Sigmoid colon (tissue), 4 donors: ENCODE measurements at regions not wholly inside any gene's neighbourhood (a gene's known extent, or its start where the extent isn't known, plus 50 kb on each side); places are given as distances from the start of the nearest gene placed in this dataset.

Experiments
- CTCF ChIP-seq, 4 experiments: fragments of 450-650 bp in 3 of 4; fragments of 200-600 bp in 1 of 4; IDR thresholded peaks; one replicate each; pipeline ENCODE4 v1.5.1; 2016 to 2019; ENCODE audit warnings: antibody characterized with exemption in 4 of 4, mild to moderate bottlenecking in 3 of 4, moderate library complexity in 2 of 4
- EP300 ChIP-seq, 4 donors: sonication (generic); formaldehyde crosslinking; IDR thresholded peaks; one replicate each; pipeline ENCODE4 v1.6.1; 2017; ENCODE audit warnings: antibody characterized with exemption in 4 of 4
- POLR2AphosphoS5 ChIP-seq, 4 donors: sonication (generic); formaldehyde crosslinking; IDR thresholded peaks; one replicate each; pipeline ENCODE4 v1.6.1; 2017; ENCODE audit warnings: antibody characterized with exemption in 4 of 4

- TF ChIP-seq CTCF (IDR thresholded peaks at IDR 0.05): no peak
- no peak for TF ChIP-seq EP300 (IDR thresholded peaks at IDR 0.05)
- TF ChIP-seq POLR2AphosphoS5 (IDR thresholded peaks at IDR 0.05): no peak
Observed at GRCh38 chr3:27641271-27641800, 80.8 kb downstream of the EOMES start.
